ENCODE measurements at regions not wholly inside any gene's neighbourhood (a gene's known extent, or its start where the extent isn't known, plus 50 kb on each side); places are given as distances from the start of the nearest gene placed in this dataset.
A peak's percentile ranks its signal among the peaks of the same experiment; 100 is the strongest.

DNA sequence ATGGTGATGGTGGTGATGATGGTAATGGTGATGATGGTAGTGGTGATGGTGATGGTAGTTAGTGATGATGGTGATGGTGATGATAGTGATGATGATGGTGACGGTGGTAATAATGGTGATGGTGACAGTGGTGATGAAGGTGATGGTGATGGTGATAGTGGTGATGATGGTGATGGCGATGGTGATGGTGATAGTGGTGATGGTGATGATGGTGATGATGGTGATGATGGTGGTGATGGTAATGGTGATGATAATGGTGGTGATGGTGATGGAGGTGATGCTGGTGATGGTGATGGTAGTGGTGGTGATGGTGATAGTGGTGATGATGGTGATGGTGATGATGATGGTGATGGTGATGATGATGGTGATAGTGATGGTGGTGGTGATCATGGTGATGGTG is 148.7 kb upstream of the TNRC6C start:
- CTCF ChIA-PET: no interaction called here
- POLR2A ChIA-PET: no interaction called here
- H3K4me3 ChIP-seq (ENCODE audit: low read depth, low read length): no peak overlapping the region
- TF ChIP-seq MYNN (tag by site-specific recombination; IDR thresholded peaks at IDR 0.05; ENCODE audit: borderline replicate concordance) (no peak), ZNF175 (tag by site-specific recombination; IDR thresholded peaks at IDR 0.05) (no peak), KLF1 (tag by site-specific recombination; IDR thresholded peaks at IDR 0.05) (no peak), ZNF785 (tag by site-specific recombination; IDR thresholded peaks at IDR 0.05) (peak; percentile 79), ZNF776 (tag by site-specific recombination; IDR thresholded peaks at IDR 0.05; ENCODE audit: borderline replicate concordance) (peak; percentile 30; the same call in 1 of the 2 replicates), ZNF658 (tag by site-specific recombination; IDR thresholded peaks at IDR 0.05) (peak; percentile 84; the same call in 1 of the 2 replicates), ZNF157 (tag by site-specific recombination; IDR thresholded peaks at IDR 0.05) (0 out of 2 replicates have a peak, but pooled peaks have one; percentile 51), ZNF114 (tag by site-specific recombination; IDR thresholded peaks at IDR 0.05) (peak; percentile 92; the same call in 1 of the 2 replicates), GLI4 (tag by site-specific recombination; IDR thresholded peaks at IDR 0.05) (peak; percentile 93), ZNF311 (tag by site-specific recombination; IDR thresholded peaks at IDR 0.05; ENCODE audit: borderline replicate concordance) (peak; percentile 85), YY2 (tag by site-specific recombination; IDR thresholded peaks at IDR 0.05) (peak; percentile 71), ZNF169 (tag by site-specific recombination; IDR thresholded peaks at IDR 0.05) (peak; percentile 78; the same call in 1 of the 2 replicates), SALL2 (tag by site-specific recombination; IDR thresholded peaks at IDR 0.05; ENCODE audit: borderline replicate concordance) (no peak), ZNF600 (tag by site-specific recombination; IDR thresholded peaks at IDR 0.05) (no peak), ZNF133 (tag by site-specific recombination; IDR thresholded peaks at IDR 0.05) (0 out of 2 replicates have a peak, but pooled peaks have one; percentile 54), ZNF274 (IDR thresholded peaks at IDR 0.05; ENCODE audit: low read length) (no peak), ZNF274 (tag by site-specific recombination; IDR thresholded peaks at IDR 0.05; ENCODE audit: borderline replicate concordance) (peak; percentile 64; the same call in 1 of the 2 replicates), ZNF266 (tag by site-specific recombination; IDR thresholded peaks at IDR 0.05; ENCODE audit: low read depth) (peak; percentile 33; the same call in 1 of the 2 replicates), ZNF670 (tag by site-specific recombination; IDR thresholded peaks at IDR 0.05; ENCODE audit: low read depth) (peak; percentile 92), ZNF777 (tag by site-specific recombination; IDR thresholded peaks at IDR 0.05; ENCODE audit: borderline replicate concordance) (no peak), ZNF621 (tag by site-specific recombination; IDR thresholded peaks at IDR 0.05) (peak; percentile 75; the same call in 1 of the 2 replicates), ZNF548 (tag by site-specific recombination; IDR thresholded peaks at IDR 0.05) (0 out of 2 replicates have a peak, but pooled peaks have one; percentile 52), ZNF473 (tag by site-specific recombination; IDR thresholded peaks at IDR 0.05) (peak; percentile 65; the same call in 1 of the 2 replicates), ZBTB1 (tag by site-specific recombination; IDR thresholded peaks at IDR 0.05) (no peak), ZNF747 (tag by site-specific recombination; IDR thresholded peaks at IDR 0.05) (peak; percentile 47; the same call in 1 of the 2 replicates), ZNF571 (tag by site-specific recombination; IDR thresholded peaks at IDR 0.05) (peak; percentile 91), ZNF707 (tag by site-specific recombination; IDR thresholded peaks at IDR 0.05) (peak; percentile 51), ZNF248 (tag by site-specific recombination; IDR thresholded peaks at IDR 0.05) (peak; percentile 82; the same call in 1 of the 2 replicates), ZBTB48 (tag by site-specific recombination; IDR thresholded peaks at IDR 0.05) (peak; percentile 70), ZNF239 (tag by site-specific recombination; IDR thresholded peaks at IDR 0.05) (peak; percentile 61; the same call in 1 of the 2 replicates), ZNF521 (tag by site-specific recombination; IDR thresholded peaks at IDR 0.05) (0 out of 2 replicates have a peak, but pooled peaks have one; percentile 40)
- TF ChIP-seq, protein P1, sequence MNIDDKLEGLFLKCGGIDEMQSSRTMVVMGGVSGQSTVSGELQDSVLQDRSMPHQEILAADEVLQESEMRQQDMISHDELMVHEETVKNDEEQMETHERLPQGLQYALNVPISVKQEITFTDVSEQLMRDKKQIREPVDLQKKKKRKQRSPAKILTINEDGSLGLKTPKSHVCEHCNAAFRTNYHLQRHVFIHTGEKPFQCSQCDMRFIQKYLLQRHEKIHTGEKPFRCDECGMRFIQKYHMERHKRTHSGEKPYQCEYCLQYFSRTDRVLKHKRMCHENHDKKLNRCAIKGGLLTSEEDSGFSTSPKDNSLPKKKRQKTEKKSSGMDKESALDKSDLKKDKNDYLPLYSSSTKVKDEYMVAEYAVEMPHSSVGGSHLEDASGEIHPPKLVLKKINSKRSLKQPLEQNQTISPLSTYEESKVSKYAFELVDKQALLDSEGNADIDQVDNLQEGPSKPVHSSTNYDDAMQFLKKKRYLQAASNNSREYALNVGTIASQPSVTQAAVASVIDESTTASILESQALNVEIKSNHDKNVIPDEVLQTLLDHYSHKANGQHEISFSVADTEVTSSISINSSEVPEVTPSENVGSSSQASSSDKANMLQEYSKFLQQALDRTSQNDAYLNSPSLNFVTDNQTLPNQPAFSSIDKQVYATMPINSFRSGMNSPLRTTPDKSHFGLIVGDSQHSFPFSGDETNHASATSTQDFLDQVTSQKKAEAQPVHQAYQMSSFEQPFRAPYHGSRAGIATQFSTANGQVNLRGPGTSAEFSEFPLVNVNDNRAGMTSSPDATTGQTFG (tag by site-specific recombination; IDR thresholded peaks at IDR 0.05; ENCODE audit: borderline replicate concordance): 0 out of 2 replicates have a peak, but pooled peaks have one; percentile 28
- TF ChIP-seq, protein P2, sequence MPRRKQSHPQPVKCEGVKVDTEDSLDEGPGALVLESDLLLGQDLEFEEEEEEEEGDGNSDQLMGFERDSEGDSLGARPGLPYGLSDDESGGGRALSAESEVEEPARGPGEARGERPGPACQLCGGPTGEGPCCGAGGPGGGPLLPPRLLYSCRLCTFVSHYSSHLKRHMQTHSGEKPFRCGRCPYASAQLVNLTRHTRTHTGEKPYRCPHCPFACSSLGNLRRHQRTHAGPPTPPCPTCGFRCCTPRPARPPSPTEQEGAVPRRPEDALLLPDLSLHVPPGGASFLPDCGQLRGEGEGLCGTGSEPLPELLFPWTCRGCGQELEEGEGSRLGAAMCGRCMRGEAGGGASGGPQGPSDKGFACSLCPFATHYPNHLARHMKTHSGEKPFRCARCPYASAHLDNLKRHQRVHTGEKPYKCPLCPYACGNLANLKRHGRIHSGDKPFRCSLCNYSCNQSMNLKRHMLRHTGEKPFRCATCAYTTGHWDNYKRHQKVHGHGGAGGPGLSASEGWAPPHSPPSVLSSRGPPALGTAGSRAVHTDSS (tag by site-specific recombination; IDR thresholded peaks at IDR 0.05): peak; percentile 99
- TF ChIP-seq, protein P3, sequence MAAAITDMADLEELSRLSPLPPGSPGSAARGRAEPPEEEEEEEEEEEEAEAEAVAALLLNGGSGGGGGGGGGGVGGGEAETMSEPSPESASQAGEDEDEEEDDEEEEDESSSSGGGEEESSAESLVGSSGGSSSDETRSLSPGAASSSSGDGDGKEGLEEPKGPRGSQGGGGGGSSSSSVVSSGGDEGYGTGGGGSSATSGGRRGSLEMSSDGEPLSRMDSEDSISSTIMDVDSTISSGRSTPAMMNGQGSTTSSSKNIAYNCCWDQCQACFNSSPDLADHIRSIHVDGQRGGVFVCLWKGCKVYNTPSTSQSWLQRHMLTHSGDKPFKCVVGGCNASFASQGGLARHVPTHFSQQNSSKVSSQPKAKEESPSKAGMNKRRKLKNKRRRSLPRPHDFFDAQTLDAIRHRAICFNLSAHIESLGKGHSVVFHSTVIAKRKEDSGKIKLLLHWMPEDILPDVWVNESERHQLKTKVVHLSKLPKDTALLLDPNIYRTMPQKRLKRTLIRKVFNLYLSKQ (tag by site-specific recombination; IDR thresholded peaks at IDR 0.05; ENCODE audit: borderline replicate concordance): peak; percentile 39; the same call in 1 of the 2 replicates
- TF ChIP-seq, protein P4, sequence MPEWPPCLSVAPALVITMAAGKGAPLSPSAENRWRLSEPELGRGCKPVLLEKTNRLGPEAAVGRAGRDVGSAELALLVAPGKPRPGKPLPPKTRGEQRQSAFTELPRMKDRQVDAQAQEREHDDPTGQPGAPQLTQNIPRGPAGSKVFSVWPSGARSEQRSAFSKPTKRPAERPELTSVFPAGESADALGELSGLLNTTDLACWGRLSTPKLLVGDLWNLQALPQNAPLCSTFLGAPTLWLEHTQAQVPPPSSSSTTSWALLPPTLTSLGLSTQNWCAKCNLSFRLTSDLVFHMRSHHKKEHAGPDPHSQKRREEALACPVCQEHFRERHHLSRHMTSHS (tag by site-specific recombination; IDR thresholded peaks at IDR 0.05): 0 out of 2 replicates have a peak, but pooled peaks have one; percentile 19

More for the DNA sequence above, 148.7 kb upstream of the TNRC6C start:
- Histone ChIP-seq H3K27ac (ENCODE audit: extremely low read depth, low read depth, low read length) (no peak overlapping the region), H3K36me3 (ENCODE audit: control insufficient read depth in 2 of 2, insufficient read depth in 1 of 2, low read length in 2 of 2) (no peaks in the 10 kb centered on the region), H3K9me3 (ENCODE audit: control insufficient read depth, insufficient read depth, low read depth, low read length) (no peaks in the 10 kb centered on the region), H3K4me1 (ENCODE audit: control insufficient read depth, insufficient read depth, low read length) (no peaks in the 10 kb centered on the region)
